SJSA1 (cell line): ENCODE measurements at regions not wholly inside any gene's neighbourhood (a gene's known extent, or its start where the extent isn't known, plus 50 kb on each side); places are given as distances from the start of the nearest gene placed in this dataset.
"Not testable (repeated sequence)": the region's sequence is repeated elsewhere in the genome, so short reads cannot be mapped to it uniquely, and the experiment has no call there.

ENCODE experiments used
- DNase-seq, 2 experiments: peaks; one replicate each; pipeline ENCODE4 v3.0.0-alpha.2; 2015 to 2020; ENCODE audit warnings: low spot score in 2 of 2, low read depth in 1 of 2
- H3K27ac ChIP-seq: fragments of 250-450 bp; sonication (Bioruptor Pico); 2 replicates; pipeline ENCODE4 v1.5.1; 2020; ENCODE audit warnings: mild to moderate bottlenecking, moderate library complexity
- H3K27me3 ChIP-seq: fragments of 250-450 bp; sonication (Bioruptor Pico); replicated peaks from 2 replicates; pipeline ENCODE4 v1.5.1; 2020; ENCODE audit warnings: mild to moderate bottlenecking, moderate library complexity
- H3K36me3 ChIP-seq: fragments of 250-450 bp; sonication (Bioruptor Pico); 2 replicates; pipeline ENCODE4 v1.5.1; 2020; ENCODE audit warnings: mild to moderate bottlenecking
- H3K4me1 ChIP-seq: fragments of 250-450 bp; sonication (Bioruptor Pico); replicated peaks from 2 replicates; pipeline ENCODE4 v1.6.1; 2021; ENCODE audit warnings: mild to moderate bottlenecking
- H3K4me3 ChIP-seq: fragments of 250-450 bp; sonication (Bioruptor Pico); 2 replicates; pipeline ENCODE4 v1.5.1; 2020; ENCODE audit warnings: mild to moderate bottlenecking
- H3K9me3 ChIP-seq: fragments of 250-450 bp; sonication (Bioruptor Pico); replicated peaks from 2 replicates; pipeline ENCODE4 v1.5.1; 2020; ENCODE audit warnings: mild to moderate bottlenecking

- H3K4me3 ChIP-seq = no peak overlapping the region
- no peaks in the 10 kb centered on the region for H3K9me3 ChIP-seq
- no peaks in the 10 kb centered on the region for H3K4me1 ChIP-seq
- no peaks in the 10 kb centered on the region for H3K27me3 ChIP-seq
- H3K27ac ChIP-seq = no peak overlapping the region
- no peaks in the 10 kb centered on the region for H3K36me3 ChIP-seq
- no peak for DNase-seq
These were observed 231.7 kb downstream of the AASDHPPT start for GRCh38 chr11:106309070-106309684.

DNA sequence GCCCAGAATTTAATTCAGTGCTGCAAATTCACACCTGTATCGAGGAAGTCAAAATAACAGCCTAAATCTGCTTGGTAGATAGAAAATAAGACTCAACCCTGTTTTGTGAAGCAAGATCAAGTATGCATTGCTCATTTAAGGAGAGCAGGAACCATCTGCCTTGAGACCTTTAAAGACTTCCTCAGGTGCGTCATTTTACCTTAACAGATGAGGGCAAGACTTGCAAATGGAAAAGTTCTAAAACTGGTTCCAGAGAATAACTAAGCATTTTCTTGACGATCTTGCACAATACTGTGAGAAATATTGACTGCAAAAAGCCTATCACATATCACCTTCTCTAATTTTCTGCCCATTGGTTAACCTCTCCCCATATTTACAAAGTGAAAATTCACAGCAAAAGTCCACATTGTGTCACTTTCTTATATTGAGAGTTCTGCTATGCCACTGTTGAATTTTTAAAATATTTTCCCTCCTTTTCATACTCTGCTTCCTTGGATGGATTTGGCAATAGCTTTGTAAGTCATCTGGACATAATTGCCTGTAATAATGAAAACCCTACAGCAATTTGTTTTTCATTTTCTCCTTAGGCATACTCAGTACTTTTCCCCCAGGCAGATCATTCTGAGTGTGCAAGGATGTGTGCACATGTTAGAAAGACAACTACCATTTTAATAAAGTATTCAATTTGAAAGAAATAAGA, 234.2 kb downstream of the AASDHPPT start:
- H3K36me3 ChIP-seq = no peaks in the 10 kb centered on the region
- no peak overlapping the region for H3K4me3 ChIP-seq
- no peak overlapping the region for H3K27ac ChIP-seq
- DNase-seq = no peak
- H3K27me3 ChIP-seq = no peaks in the 10 kb centered on the region
- no peaks in the 10 kb centered on the region for H3K9me3 ChIP-seq
- H3K4me1 ChIP-seq = no peaks in the 10 kb centered on the region

GRCh38 chr11:106317208-106317773, 239.8 kb downstream of the AASDHPPT start:
- H3K27me3 ChIP-seq, DNase-seq, H3K36me3 ChIP-seq, H3K9me3 ChIP-seq, H3K4me1 ChIP-seq, H3K27ac ChIP-seq, H3K4me3 ChIP-seq: not testable (repeated sequence)

DNA sequence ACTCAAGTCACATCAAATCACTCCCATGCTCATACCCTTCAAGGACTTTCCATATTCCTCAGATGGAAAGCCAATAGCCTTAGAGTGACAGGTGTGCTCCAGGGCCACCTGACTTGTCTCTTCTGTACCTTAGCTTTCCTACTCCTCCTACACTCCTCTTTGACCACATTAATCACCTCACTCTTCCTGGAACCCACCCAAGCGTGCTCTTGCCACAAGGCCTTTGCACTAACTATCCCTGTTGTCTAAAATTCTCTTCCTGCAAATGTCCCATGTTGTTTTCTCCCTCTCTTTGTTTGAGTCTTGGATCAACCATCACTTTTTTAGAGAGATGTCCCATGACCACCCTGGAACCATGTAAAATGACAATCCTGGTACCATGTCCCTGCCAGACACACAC, 244.1 kb downstream of the AASDHPPT start:
- no peaks in the 10 kb centered on the region for H3K27me3 ChIP-seq
- H3K9me3 ChIP-seq = no peaks in the 10 kb centered on the region
- H3K4me1 ChIP-seq = no peaks in the 10 kb centered on the region

DNA sequence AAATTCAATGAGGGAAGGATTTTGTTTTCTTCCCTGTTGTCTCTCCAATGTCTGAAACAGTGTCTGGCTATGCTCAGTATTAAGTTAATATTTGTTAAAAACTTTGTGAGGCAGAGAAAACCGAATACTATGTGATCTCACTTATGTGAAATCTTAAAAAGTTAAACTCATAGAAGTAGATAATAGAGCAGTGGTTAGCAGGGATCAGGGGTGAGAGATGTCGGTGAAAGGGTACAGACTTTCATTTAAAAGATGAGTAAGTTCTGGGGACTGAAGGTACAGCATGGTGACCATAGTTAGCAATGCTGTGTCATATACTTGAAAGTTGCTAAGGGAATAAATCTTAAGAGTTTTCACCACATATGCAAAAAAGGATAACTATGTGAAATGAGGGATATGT, 244.6 kb downstream of the AASDHPPT start:
- Histone ChIP-seq H3K27ac (no peak overlapping the region), H3K27me3 (no peaks in the 10 kb centered on the region), H3K9me3 (no peaks in the 10 kb centered on the region), H3K4me3 (no peak overlapping the region), H3K36me3 (no peaks in the 10 kb centered on the region), H3K4me1 (no peaks in the 10 kb centered on the region)
- DNase-seq = no peak

More for the DNA sequence above, 244.1 kb downstream of the AASDHPPT start:
- no peak overlapping the region for H3K4me3 ChIP-seq
- no peak for DNase-seq
- no peak overlapping the region for H3K27ac ChIP-seq
- no peaks in the 10 kb centered on the region for H3K36me3 ChIP-seq

- Histone ChIP-seq H3K9me3 (no peaks in the 10 kb centered on the region), H3K36me3 (no peaks in the 10 kb centered on the region), H3K4me1 (no peaks in the 10 kb centered on the region), H3K27me3 (no peaks in the 10 kb centered on the region), H3K4me3 (no peak overlapping the region), H3K27ac (no peak overlapping the region)
- no peak for DNase-seq
These were observed 248.6 kb downstream of the AASDHPPT start for GRCh38 chr11:106326087-106326486.

DNA sequence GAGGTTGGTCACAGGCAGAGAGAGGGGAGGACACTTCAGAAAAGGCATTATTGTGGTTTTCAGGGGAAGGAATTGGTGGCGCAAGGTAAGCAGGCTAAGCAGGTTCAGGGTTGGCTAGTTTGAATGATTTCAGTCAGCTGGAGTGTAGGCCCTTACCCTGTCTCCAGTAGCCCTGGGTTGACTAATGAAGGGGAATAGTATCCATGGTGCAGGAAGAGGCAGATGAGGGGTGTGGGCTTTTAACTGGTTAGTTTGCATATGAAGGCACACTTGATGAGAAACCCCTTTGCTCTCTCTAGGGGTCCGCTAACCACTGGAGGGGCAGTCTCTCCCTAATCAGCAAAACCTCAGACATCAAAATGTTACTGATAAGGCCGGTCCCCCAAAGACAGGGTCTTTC, 249.7 kb downstream of the AASDHPPT start:
- no peaks in the 10 kb centered on the region for H3K9me3 ChIP-seq
- no peak overlapping the region for H3K27ac ChIP-seq
- no peaks in the 10 kb centered on the region for H3K36me3 ChIP-seq
- no peak for DNase-seq
- no peaks in the 10 kb centered on the region for H3K4me1 ChIP-seq
- no peak overlapping the region for H3K4me3 ChIP-seq
- H3K27me3 ChIP-seq = no peaks in the 10 kb centered on the region

DNA sequence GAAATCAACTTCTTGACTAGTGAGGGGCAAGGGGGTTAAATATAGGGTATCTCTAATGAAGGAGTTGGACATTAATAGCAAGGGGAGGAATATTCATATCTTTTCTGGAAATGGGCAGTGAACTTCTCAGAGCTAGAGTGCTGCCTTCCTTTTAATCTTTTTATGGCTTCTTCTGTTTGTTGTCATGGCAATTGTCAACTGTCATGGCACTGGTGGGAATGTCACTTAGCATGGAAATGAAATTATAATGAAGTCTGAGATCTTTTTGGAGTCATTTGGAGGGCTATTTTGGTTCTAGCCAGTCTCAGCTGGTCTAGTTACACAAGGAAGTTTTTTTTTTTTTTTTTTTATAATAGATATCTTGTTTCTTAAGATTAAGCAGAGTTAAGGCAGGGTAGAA, 250.2 kb downstream of the AASDHPPT start:
- H3K36me3 ChIP-seq = no peaks in the 10 kb centered on the region
- no peaks in the 10 kb centered on the region for H3K9me3 ChIP-seq
- H3K27me3 ChIP-seq = no peaks in the 10 kb centered on the region
- H3K4me3 ChIP-seq = no peak overlapping the region
- H3K27ac ChIP-seq = no peak overlapping the region
- DNase-seq = no peak
- H3K4me1 ChIP-seq = no peaks in the 10 kb centered on the region

GRCh38 chr11:106329273-106330018, 252.0 kb downstream of the AASDHPPT start:
- no peaks in the 10 kb centered on the region for H3K27me3 ChIP-seq
- no peaks in the 10 kb centered on the region for H3K9me3 ChIP-seq
- H3K36me3 ChIP-seq = no peaks in the 10 kb centered on the region
- no peak for DNase-seq
- H3K27ac ChIP-seq = no peak overlapping the region
- H3K4me1 ChIP-seq = no peaks in the 10 kb centered on the region
- H3K4me3 ChIP-seq = no peak overlapping the region

DNA sequence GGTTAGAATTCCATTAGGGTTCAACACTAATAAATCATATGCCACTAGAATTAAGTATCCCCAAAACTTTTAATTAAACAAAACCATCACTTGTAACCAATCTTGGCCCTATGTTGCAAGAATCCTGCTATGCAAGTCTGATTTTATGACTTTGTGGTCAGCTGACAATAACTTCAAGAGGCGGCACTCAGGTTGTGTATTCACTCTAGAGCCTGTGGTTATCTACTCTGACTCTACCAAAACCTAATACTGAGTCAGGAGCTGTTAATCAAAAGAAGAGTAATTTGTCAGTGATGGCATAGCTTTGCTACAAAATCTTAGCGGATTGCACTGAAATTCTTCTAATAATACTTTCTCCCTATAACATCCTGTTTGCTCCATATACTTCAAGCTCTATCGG, 253.7 kb downstream of the AASDHPPT start:
- Histone ChIP-seq H3K9me3 (no peaks in the 10 kb centered on the region), H3K27me3 (no peaks in the 10 kb centered on the region), H3K4me3 (no peak overlapping the region), H3K36me3 (no peaks in the 10 kb centered on the region), H3K27ac (no peak overlapping the region), H3K4me1 (no peaks in the 10 kb centered on the region)
- DNase-seq = no peak

GRCh38 chr11:106333678-106334077, 256.2 kb downstream of the AASDHPPT start:
- Histone ChIP-seq H3K9me3 (no peaks in the 10 kb centered on the region), H3K4me3 (no peak overlapping the region), H3K36me3 (no peaks in the 10 kb centered on the region), H3K27ac (no peak overlapping the region), H3K4me1 (no peaks in the 10 kb centered on the region), H3K27me3 (no peaks in the 10 kb centered on the region)
- no peak for DNase-seq

DNA sequence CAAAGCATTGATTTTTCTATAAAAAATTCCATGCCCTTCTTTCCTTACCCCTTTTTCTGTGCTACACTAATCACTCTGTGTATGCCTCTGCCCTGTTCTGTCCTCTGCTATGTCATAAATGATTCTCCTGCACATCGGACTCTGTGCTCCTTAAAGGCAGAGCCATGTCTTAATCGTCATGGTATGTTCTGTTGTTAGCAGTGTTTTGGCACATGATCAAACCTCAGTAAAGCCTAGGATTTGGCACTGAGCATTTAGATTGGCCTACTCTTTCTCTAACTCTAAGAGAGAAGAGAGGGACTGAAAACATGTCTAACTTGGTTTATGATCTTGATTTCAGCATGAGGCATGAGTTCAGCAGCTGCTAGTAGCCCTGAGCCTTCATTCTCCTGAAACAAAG, 266.9 kb downstream of the AASDHPPT start:
- H3K4me3 ChIP-seq = no peak overlapping the region
- no peaks in the 10 kb centered on the region for H3K9me3 ChIP-seq
- no peaks in the 10 kb centered on the region for H3K36me3 ChIP-seq
- DNase-seq = no peak
- H3K27ac ChIP-seq = no peak overlapping the region
- no peaks in the 10 kb centered on the region for H3K4me1 ChIP-seq
- H3K27me3 ChIP-seq = no peaks in the 10 kb centered on the region

DNA sequence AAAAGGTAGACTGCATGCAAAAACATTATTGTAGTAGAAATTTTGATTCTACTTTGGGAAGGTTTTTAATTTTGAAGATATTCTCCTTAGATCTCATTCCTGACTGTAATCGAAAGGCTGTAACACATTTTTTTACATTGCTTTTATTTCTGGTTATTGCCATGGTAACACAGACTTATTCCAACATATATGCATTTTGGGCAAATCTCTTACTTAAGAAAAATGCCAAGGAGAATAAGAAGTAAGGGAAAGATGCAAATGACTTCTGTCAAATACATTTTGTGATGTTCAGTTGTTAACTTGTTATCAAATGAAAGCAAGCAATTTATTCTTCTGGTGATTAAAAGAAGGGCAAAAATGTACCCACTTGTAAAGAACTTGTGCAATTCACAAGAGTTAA, 267.5 kb downstream of the AASDHPPT start:
- no peak for DNase-seq
- H3K27ac ChIP-seq = no peak overlapping the region
- H3K4me3 ChIP-seq = no peak overlapping the region
- no peaks in the 10 kb centered on the region for H3K9me3 ChIP-seq
- no peaks in the 10 kb centered on the region for H3K36me3 ChIP-seq
- H3K4me1 ChIP-seq = no peaks in the 10 kb centered on the region
- H3K27me3 ChIP-seq = no peaks in the 10 kb centered on the region

DNA sequence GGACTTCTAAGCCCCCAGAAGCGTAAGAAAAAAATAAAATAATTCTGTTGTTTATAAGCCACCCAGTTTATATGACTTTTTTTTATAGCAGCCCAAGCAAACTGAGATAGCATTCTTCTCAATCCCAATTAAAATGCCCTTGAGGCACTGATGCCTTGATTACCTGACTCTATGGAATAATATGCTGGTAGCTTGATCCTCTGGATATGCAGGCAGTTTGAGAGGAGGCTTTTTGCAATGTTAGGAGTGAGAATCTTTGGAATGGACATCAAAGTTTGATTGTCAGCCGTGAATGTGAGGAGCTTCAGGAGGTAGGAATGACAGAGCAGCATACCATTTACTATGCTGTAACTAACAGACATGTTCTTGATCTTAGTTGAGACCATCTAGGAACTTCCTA, 275.6 kb downstream of the AASDHPPT start:
- Histone ChIP-seq H3K27me3 (no peaks in the 10 kb centered on the region), H3K4me1 (no peaks in the 10 kb centered on the region), H3K27ac (no peak overlapping the region), H3K9me3 (no peaks in the 10 kb centered on the region), H3K4me3 (no peak overlapping the region), H3K36me3 (no peaks in the 10 kb centered on the region)
- DNase-seq = no peak
